ENCODE measurements at regions not wholly inside any gene's neighbourhood (a gene's known extent, or its start where the extent isn't known, plus 50 kb on each side); places are given as distances from the start of the nearest gene placed in this dataset.

DNA sequence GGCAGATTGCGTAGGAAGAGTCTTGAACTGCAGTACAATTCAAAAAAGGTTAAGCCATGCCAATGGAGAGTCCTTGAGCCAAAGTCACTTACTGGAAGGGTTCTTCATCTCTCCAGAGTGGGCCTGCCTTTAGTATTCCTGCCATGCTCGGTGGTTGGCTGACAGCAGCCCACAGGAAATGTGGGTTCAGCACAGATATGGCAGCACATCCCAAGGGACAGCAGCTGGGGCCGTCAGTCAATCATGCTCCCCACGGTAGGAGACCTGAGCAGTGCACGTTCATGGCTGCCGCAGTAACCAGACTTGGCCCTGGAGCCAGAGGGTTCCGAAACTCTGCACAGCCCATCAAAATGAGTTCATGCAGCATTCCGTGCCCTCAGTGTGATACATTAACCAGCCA lies 63.6 kb upstream of the SIRPA start:
- no peak for DNase-seq (ENCODE audit: low read depth, low spot score)
- ChIA-PET POLR2A (no interaction called here), CTCF (no interaction called here)
- no peak overlapping the region for H3K4me3 ChIP-seq (ENCODE audit: low read depth, low read length)
- TF ChIP-seq, protein P1, sequence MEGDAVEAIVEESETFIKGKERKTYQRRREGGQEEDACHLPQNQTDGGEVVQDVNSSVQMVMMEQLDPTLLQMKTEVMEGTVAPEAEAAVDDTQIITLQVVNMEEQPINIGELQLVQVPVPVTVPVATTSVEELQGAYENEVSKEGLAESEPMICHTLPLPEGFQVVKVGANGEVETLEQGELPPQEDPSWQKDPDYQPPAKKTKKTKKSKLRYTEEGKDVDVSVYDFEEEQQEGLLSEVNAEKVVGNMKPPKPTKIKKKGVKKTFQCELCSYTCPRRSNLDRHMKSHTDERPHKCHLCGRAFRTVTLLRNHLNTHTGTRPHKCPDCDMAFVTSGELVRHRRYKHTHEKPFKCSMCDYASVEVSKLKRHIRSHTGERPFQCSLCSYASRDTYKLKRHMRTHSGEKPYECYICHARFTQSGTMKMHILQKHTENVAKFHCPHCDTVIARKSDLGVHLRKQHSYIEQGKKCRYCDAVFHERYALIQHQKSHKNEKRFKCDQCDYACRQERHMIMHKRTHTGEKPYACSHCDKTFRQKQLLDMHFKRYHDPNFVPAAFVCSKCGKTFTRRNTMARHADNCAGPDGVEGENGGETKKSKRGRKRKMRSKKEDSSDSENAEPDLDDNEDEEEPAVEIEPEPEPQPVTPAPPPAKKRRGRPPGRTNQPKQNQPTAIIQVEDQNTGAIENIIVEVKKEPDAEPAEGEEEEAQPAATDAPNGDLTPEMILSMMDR (IDR thresholded peaks at IDR 0.05; ENCODE audit: insufficient read depth, low read length, missing control alignments) = no peak

DNA sequence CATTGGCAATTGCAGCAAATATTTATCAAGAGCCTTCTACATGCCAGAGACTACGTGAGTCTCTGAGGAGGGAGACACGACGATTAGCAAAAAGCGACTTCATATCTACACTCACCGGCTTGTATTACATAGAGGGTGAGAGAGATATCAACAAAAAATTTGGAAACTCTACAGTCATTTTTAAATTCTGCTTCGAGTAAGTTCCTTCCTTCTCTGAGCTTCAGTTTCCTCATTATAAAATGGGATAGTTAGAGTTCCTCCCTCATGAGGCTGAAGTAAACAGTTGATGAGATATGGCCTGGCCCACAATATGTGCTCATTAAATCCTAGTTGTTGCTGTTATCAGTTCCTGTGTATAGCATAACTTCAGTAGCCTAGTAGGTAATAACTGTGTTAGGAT lies 64.1 kb upstream of the SIRPA start:
- TF ChIP-seq, protein P1 (IDR thresholded peaks at IDR 0.05; ENCODE audit: insufficient read depth, low read length, missing control alignments) = no peak
- CTCF ChIA-PET = interaction anchor here (1.2 to 1.6 kb wide), 2 partner anchors 12 to 66 kb away, joined by 3 read pairs; no protein-coding TSS in a partner anchor
- no peak for DNase-seq (ENCODE audit: low read depth, low spot score)

DNA sequence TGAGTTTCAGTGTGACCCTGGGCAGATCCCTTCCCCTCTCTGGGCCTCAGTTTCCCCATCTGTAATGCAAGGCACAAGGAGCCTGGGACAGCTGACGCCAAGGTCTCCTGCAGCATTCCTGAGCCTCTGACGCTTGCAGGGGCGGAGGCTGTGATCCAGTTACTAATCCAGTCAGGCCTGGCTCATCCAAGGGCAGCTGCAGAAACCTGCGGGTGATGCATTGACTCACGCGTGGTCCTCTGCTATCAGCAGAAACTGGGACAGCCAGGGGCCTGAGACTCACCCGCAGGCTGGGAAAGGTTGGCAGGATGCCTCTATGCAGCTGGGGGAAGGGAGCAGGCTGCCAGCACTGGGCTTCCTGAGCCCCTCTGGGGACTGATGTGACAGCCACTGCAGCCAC lies 65.0 kb upstream of the SIRPA start:
- CTCF ChIA-PET = interaction anchor here (1.2 to 1.6 kb wide), 3 partner anchors 11 to 65 kb away, joined by 3 read pairs; no protein-coding TSS in a partner anchor

More for the DNA sequence above, 64.1 kb upstream of the SIRPA start:
- POLR2A ChIA-PET = no interaction called here
- no peak overlapping the region for H3K4me3 ChIP-seq (ENCODE audit: low read depth, low read length)

DNA sequence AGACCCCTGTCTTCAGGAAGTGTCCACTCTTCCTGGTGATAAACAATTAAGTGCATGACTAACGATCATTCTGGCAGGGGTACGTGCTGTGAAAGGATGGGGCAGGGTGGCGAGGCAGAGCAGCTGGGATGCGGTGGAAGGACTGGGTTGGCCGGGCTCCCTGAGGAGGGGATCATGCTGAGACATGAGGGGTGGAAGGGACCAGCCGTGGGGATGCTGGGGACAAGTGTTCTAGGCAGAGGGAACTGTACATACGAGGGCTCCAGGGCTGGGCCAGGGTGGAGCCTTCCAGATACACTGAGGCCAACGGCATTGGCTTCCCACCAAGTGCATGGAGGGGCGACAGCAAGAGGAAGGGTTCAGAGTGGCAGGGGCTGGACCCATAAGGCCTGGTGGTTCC lies 65.7 kb upstream of the SIRPA start:
- DNase-seq (ENCODE audit: low read depth, low spot score) = no peak
- ChIA-PET POLR2A (no interaction called here), CTCF (interaction anchor here (1.2 to 1.6 kb wide), 2 partner anchors 10 to 28 kb away, joined by 3 read pairs; no protein-coding TSS in a partner anchor)
- TF ChIP-seq, protein P1 (IDR thresholded peaks at IDR 0.05; ENCODE audit: insufficient read depth, low read length, missing control alignments) = no peak
- no peak overlapping the region for H3K4me3 ChIP-seq (ENCODE audit: low read depth, low read length)

More for the DNA sequence above, 65.0 kb upstream of the SIRPA start:
- no peak overlapping the region for H3K4me3 ChIP-seq (ENCODE audit: low read depth, low read length)
- TF ChIP-seq, protein P1 (IDR thresholded peaks at IDR 0.05; ENCODE audit: insufficient read depth, low read length, missing control alignments) = no peak
- POLR2A ChIA-PET = interaction anchor here (0.7 kb wide), 1 partner anchor 17 kb away, joined by 5 read pairs; no protein-coding TSS in a partner anchor
- DNase-seq (ENCODE audit: low read depth, low spot score) = peak; percentile 91

DNA sequence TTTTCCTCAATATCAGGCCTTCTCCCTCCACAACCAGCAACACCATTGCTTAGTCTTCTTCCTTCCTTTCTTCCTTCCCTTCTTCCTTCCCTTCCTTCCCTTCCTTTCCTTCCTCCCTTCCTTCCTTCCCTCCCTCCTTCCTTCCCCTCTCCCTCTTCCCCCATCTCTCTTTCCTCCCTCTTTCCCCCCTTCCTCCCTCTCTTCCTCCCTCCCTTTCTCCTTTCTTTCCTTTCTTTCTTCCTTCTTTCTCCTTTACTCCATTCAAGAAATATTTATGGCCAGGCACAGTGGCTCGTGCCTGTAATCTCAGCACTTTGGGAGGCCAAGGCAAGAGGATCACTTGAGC lies 66.4 kb upstream of the SIRPA start:
- DNase-seq (ENCODE audit: low read depth, low spot score) = no peak
- ChIA-PET CTCF (no interaction called here), POLR2A (no interaction called here)
- no peak overlapping the region for H3K4me3 ChIP-seq (ENCODE audit: low read depth, low read length)
- TF ChIP-seq, protein P1 (IDR thresholded peaks at IDR 0.05; ENCODE audit: insufficient read depth, low read length, missing control alignments) = no peak

DNA sequence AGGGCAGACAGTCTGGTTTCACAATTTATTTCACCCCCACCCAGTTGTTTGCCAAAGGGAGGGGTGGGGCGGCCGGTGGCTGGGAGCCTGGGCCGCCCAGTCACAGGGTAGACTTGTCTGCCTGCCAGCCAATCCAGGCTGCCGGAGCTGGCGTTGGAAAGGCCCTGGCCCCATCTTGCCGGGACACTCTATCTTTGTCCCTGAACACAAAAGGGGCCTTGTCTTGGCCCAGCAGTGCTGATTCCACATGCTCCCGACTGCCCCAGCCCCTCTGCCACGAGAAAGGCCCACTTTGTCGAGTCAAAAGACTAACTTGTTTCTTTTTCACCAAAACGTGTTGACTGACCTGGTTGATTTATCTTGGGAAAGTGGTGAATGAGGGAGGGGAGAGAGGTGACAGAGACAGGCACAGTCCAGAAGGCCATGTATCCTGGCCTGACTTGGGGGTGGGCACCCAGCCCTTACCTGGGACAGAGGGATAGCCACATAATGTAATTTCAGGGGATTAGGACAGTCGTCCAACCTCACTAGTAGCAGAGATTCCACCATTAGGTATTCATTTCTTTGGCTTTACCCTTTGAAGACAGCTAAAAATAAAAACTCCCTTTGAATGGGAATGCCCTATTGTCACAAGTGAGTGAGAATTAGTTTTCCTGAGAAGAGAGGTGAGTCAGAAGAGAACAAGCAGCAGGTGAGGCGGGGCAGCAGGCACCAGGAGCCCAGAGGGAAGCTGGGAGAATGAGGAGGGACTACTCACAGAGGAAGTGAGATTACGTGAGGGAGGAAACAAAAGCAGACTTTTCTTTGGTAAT lies 67.0 kb upstream of the SIRPA start:
- TF ChIP-seq, protein P1 (IDR thresholded peaks at IDR 0.05; ENCODE audit: insufficient read depth, low read length, missing control alignments) = no peak
- ChIA-PET CTCF (no interaction called here), POLR2A (no interaction called here)
- no peak overlapping the region for H3K4me3 ChIP-seq (ENCODE audit: low read depth, low read length)
- DNase-seq (ENCODE audit: low read depth, low spot score) = no peak
